AG04450 (cell line): ENCODE measurements at regions not wholly inside any gene's neighbourhood (a gene's known extent, or its start where the extent isn't known, plus 50 kb on each side); places are given as distances from the start of the nearest gene placed in this dataset.

ENCODE experiments used
- CTCF ChIA-PET: fragments of 300-600, 350-600 bp; formaldehyde crosslinking; extraction: SDS; loops from one replicate; lab custom pipeline; 2022; ENCODE audit warnings: antibody characterized with exemption, inconsistent platforms; lab: Charles Lee
- POLR2A ChIA-PET: fragments of 350-600 bp; formaldehyde crosslinking; extraction: SDS; loops from one replicate; lab custom pipeline; 2021; ENCODE audit warnings: antibody characterized with exemption, inconsistent platforms; lab: Yijun Ruan, JAX
- DNase-seq: peaks from one replicate; pipeline ENCODE4 v3.0.0-alpha.2; 2011; ENCODE audit warnings: low read depth, low spot score
- H3K27ac ChIP-seq: one replicate; pipeline ENCODE4 v1.5.1; 2012; ENCODE audit warnings: low read depth, low read length, control low read depth
- H3K27me3 ChIP-seq: one replicate; pipeline ENCODE4 v1.6.0; 2012; ENCODE audit warnings: low read length; ENCODE audit not compliant: control insufficient read depth, insufficient read depth
- H3K4me3 ChIP-seq: 2 replicates; pipeline ENCODE4 v1.5.1; 2011; ENCODE audit warnings: mild to moderate bottlenecking, low read depth, low read length, control low read depth
- H3K9me3 ChIP-seq: 2 replicates; pipeline ENCODE4 v1.5.1; 2012; ENCODE audit warnings: low read length; ENCODE audit not compliant: control insufficient read depth, insufficient read depth
- CTCF ChIP-seq: IDR thresholded peaks from 2 replicates; pipeline ENCODE4 v1.5.1; 2011; ENCODE audit warnings: low read depth, low read length, control low read depth, inconsistent platforms

GRCh38 chr20:21618759-21619416 lies 86.6 kb upstream of the PAX1 start:
- ChIA-PET CTCF (no interaction called here), POLR2A (no interaction called here)
- no peak for DNase-seq
- TF ChIP-seq CTCF: no peak
- Histone ChIP-seq H3K27me3 (no peaks in the 10 kb centered on the region), H3K4me3 (no peak overlapping the region), H3K27ac (no peak overlapping the region), H3K9me3 (no peaks in the 10 kb centered on the region; the same call in 1 of the 2 replicates)

GRCh38 chr20:21615617-21616080 lies 89.8 kb upstream of the PAX1 start:
- ChIA-PET CTCF (interaction anchor here (0.7 to 2.6 kb wide), 14 partner anchors 9 to 778 kb away, joined by 3 to 16 read pairs (median 4); no protein-coding TSS in a partner anchor), POLR2A (no interaction called here)
- H3K4me3 ChIP-seq: no peak overlapping the region
- H3K27ac ChIP-seq: no peak overlapping the region
- no peak for DNase-seq
- H3K9me3 ChIP-seq: peaks cover 2% of the 10 kb centered on the region
- no peaks in the 10 kb centered on the region for H3K27me3 ChIP-seq
- TF ChIP-seq CTCF: peak; percentile 61

- POLR2A ChIA-PET: no interaction called here
Observed at GRCh38 chr20:21614980-21615379, 90.5 kb upstream of the PAX1 start.

GRCh38 chr20:21613512-21613911 lies 92.0 kb upstream of the PAX1 start:
- Histone ChIP-seq H3K9me3 (peaks cover 7% of the 10 kb centered on the region), H3K4me3 (no peak overlapping the region), H3K27ac (no peak overlapping the region), H3K27me3 (no peaks in the 10 kb centered on the region)
- ChIA-PET POLR2A (no interaction called here), CTCF (no interaction called here)
- no peak for DNase-seq
- TF ChIP-seq CTCF: no peak

More at GRCh38 chr20:21614980-21615379, 90.5 kb upstream of the PAX1 start:
- CTCF ChIA-PET: interaction anchor here (0.9 to 2.6 kb wide), 11 partner anchors 14 to 777 kb away, joined by 3 to 16 read pairs (median 3); no protein-coding TSS in a partner anchor
- no peak for DNase-seq
- no peak for TF ChIP-seq CTCF
- Histone ChIP-seq H3K4me3 (no peak overlapping the region), H3K27ac (no peak overlapping the region), H3K27me3 (no peaks in the 10 kb centered on the region), H3K9me3 (peaks cover 5% of the 10 kb centered on the region)

GRCh38 chr20:21609981-21610380 lies 95.5 kb upstream of the PAX1 start:
- TF ChIP-seq CTCF: no peak
- no peak overlapping the region for H3K4me3 ChIP-seq
- no peak overlapping the region for H3K27ac ChIP-seq
- CTCF ChIA-PET: no interaction called here
- H3K9me3 ChIP-seq: peaks cover 22% of the 10 kb centered on the region
- no peak for DNase-seq
- POLR2A ChIA-PET: no interaction called here
- H3K27me3 ChIP-seq: no peaks in the 10 kb centered on the region
